Astrocyte of the spinal cord (primary cell): ENCODE measurements at regions not wholly inside any gene's neighbourhood (a gene's known extent, or its start where the extent isn't known, plus 50 kb on each side); places are given as distances from the start of the nearest gene placed in this dataset.
"Not testable (repeated sequence)": the region's sequence is repeated elsewhere in the genome, so short reads cannot be mapped to it uniquely, and the experiment has no call there.

Experiments
- DNase-seq: peaks from one replicate; pipeline ENCODE4 v3.0.0; 2011; ENCODE audit warnings: low read depth, low spot score
- H3K4me3 ChIP-seq: 2 replicates; pipeline ENCODE4 v1.5.1; 2011; ENCODE audit warnings: low read depth, mild to moderate bottlenecking, low read length, moderate library complexity
- CTCF ChIP-seq: IDR thresholded peaks from 2 replicates; pipeline ENCODE4 v1.5.1; 2012; ENCODE audit warnings: low read depth, mild to moderate bottlenecking, low read length, inconsistent platforms
- in situ Hi-C: cut with HindIII; loops from 2 replicates; pipeline ENCODE4 v1.10.0; 2017; ENCODE audit warnings: low sequenced_read_pairs

GRCh38 chr19:33866696-33867095, 70.0 kb downstream of the KCTD15 start:
- in situ Hi-C loops, result no loop called here
- no peak for DNase-seq
- TF ChIP-seq CTCF, result no peak
- no peak overlapping the region for H3K4me3 ChIP-seq

GRCh38 chr19:33868076-33868735, 71.5 kb downstream of the KCTD15 start:
- no peak for DNase-seq
- no peak overlapping the region for H3K4me3 ChIP-seq
- no peak for TF ChIP-seq CTCF
- in situ Hi-C loops, result no loop called here

- H3K4me3 ChIP-seq, result no peak overlapping the region
- DNase-seq, result peak; percentile 10
- TF ChIP-seq CTCF, result no peak
- in situ Hi-C loops, result no loop called here
These were observed 72.2 kb downstream of the KCTD15 start for GRCh38 chr19:33868788-33869412.

- H3K4me3 ChIP-seq, in situ Hi-C loops, DNase-seq: not testable (repeated sequence)
These were observed 73.7 kb downstream of the KCTD15 start for GRCh38 chr19:33870298-33870932.

GRCh38 chr19:33871605-33872004, 74.9 kb downstream of the KCTD15 start:
- DNase-seq, result no peak
- no peak overlapping the region for H3K4me3 ChIP-seq
- in situ Hi-C loops, result no loop called here
- TF ChIP-seq CTCF, result no peak

GRCh38 chr19:33872445-33873320, 76.0 kb downstream of the KCTD15 start:
- in situ Hi-C loops, result no loop called here
- no peak for DNase-seq
- no peak for TF ChIP-seq CTCF
- H3K4me3 ChIP-seq, result no peak overlapping the region

- in situ Hi-C loops, result no loop called here
- no peak overlapping the region for H3K4me3 ChIP-seq
- TF ChIP-seq CTCF, result no peak
- DNase-seq, result no peak
These were observed 78.4 kb downstream of the KCTD15 start for GRCh38 chr19:33875071-33875470.
